Mesothelial cell of epicardium (in vitro differentiated cells): ENCODE measurements at regions not wholly inside any gene's neighbourhood (a gene's known extent, or its start where the extent isn't known, plus 50 kb on each side); places are given as distances from the start of the nearest gene placed in this dataset.

Experiments
- DNase-seq, 2 experiments: peaks; one replicate each; pipeline ENCODE4 v3.0.0; 2021; ENCODE audit warnings: low spot score in 2 of 2; ENCODE audit not compliant: unreplicated experiment in 2 of 2
- H3K27ac Mint-ChIP-seq: 2 replicates; pipeline ENCODE4 v1.8.0; 2021; ENCODE audit warnings: mixed read lengths
- H3K27me3 Mint-ChIP-seq: 2 replicates; pipeline ENCODE4 v1.8.0; 2021; ENCODE audit warnings: low read depth, mixed read lengths
- H3K36me3 Mint-ChIP-seq: 2 replicates; pipeline ENCODE4 v1.8.0; 2021; ENCODE audit warnings: mixed read lengths
- H3K4me1 Mint-ChIP-seq: 2 replicates; pipeline ENCODE4 v1.8.0; 2021; ENCODE audit warnings: mixed read lengths
- H3K4me3 Mint-ChIP-seq: 2 replicates; pipeline ENCODE4 v1.8.0; 2021; ENCODE audit warnings: mild to moderate bottlenecking, moderate library complexity, mixed read lengths
- H3K9me3 Mint-ChIP-seq: 2 replicates; pipeline ENCODE4 v1.8.0; 2021; ENCODE audit warnings: mixed read lengths
- TF ChIP-seq, protein P1 (sequence below): fragments of 200-600 bp; sonication (generic); IDR thresholded peaks from one replicate; pipeline ENCODE4 v1.5.0; 2021; ENCODE audit warnings: antibody characterized with exemption; ENCODE audit not compliant: unreplicated experiment

DNA sequence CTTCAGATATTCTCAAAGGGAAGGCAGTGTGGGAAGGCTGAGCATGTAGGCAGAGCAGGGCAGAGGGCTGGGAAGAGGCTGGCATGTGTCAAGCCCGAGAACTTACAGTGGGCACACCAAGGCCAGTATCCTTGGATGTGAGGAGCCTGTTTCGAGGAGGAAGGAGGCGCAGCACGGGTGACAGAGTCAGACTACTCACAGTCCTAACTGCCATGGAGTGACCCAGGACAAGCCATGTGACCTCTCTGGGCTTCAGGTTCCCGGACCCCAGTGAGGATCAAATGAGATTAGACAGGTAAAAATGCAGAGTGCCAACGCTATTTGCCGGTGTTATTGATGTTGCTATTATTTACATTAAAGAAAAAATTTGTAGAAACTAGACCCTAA, 65.3 kb downstream of the NSMCE3 start:
- Mint-ChIP-seq H3K4me1 (peaks cover 28% of the 10 kb centered on the region), H3K27ac (peak overlapping the region; percentile 14), H3K36me3 (peaks cover 3% of the 10 kb centered on the region), H3K4me3 (no peak overlapping the region), H3K9me3 (peaks cover 4% of the 10 kb centered on the region), H3K27me3 (no peaks in the 10 kb centered on the region)
- DNase-seq: no peak
- TF ChIP-seq, protein P1, sequence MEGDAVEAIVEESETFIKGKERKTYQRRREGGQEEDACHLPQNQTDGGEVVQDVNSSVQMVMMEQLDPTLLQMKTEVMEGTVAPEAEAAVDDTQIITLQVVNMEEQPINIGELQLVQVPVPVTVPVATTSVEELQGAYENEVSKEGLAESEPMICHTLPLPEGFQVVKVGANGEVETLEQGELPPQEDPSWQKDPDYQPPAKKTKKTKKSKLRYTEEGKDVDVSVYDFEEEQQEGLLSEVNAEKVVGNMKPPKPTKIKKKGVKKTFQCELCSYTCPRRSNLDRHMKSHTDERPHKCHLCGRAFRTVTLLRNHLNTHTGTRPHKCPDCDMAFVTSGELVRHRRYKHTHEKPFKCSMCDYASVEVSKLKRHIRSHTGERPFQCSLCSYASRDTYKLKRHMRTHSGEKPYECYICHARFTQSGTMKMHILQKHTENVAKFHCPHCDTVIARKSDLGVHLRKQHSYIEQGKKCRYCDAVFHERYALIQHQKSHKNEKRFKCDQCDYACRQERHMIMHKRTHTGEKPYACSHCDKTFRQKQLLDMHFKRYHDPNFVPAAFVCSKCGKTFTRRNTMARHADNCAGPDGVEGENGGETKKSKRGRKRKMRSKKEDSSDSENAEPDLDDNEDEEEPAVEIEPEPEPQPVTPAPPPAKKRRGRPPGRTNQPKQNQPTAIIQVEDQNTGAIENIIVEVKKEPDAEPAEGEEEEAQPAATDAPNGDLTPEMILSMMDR: no peak

DNA sequence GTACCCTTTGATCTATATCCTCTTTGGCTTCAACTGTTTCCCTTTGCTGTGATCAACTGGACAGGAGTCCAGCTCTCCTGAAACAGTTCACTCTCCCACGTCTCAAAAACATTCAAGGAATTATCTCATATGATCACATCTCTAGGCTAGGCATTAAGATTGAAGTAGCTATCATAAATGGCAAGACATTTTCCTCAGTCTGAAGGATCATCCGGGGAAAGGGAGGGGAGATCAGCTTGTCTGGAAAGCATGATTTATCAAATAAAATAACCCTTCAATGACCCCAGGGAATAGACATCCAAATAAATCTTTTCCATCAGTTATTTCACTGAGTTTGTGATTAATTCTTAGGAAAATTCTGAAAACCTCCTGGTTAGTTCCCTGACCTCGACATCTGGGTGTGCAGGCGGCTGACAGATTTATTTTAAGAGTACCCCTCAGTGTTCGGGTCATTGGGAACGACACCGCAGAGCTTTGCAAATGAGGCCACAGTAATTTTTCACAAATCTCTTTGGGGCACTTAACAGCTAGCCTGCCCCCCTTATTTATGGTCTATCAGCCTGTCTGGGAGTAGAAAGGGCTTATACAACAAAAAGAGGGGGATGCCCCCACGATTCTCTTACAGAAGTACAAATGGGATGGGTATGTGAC, 65.8 kb downstream of the NSMCE3 start:
- TF ChIP-seq, protein P1: no peak
- H3K27me3 Mint-ChIP-seq: no peaks in the 10 kb centered on the region
- peaks cover 26% of the 10 kb centered on the region for H3K4me1 Mint-ChIP-seq
- no peak overlapping the region for H3K4me3 Mint-ChIP-seq
- no peak for DNase-seq
- peaks cover 3% of the 10 kb centered on the region for H3K36me3 Mint-ChIP-seq
- peaks cover 4% of the 10 kb centered on the region for H3K9me3 Mint-ChIP-seq
- peak overlapping the region; percentile 14 for H3K27ac Mint-ChIP-seq

DNA sequence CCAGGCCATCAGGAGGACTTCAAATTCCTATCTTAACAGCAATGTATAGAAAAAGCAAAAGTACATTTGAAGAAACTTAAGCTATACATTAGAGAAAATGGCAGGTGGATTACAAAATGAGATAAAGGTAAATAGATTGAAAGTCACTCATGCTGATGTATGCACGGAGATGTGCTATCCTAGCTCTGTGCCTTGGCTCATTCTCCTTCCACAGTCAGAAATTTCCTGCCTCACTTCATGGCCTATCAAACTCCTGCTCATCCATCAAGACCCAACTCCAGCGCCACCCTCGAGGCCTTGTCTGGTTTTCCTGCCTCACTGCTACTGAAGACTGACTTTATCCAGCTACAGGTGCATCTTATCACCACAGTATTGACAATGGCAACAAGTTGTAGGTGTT, 72.9 kb downstream of the NSMCE3 start:
- H3K36me3 Mint-ChIP-seq: peaks cover 3% of the 10 kb centered on the region
- H3K4me1 Mint-ChIP-seq: peaks cover 24% of the 10 kb centered on the region
- DNase-seq: no peak
- TF ChIP-seq, protein P1: no peak
- H3K9me3 Mint-ChIP-seq: peaks cover 4% of the 10 kb centered on the region
- H3K4me3 Mint-ChIP-seq: no peak overlapping the region
- H3K27me3 Mint-ChIP-seq: no peaks in the 10 kb centered on the region
- H3K27ac Mint-ChIP-seq: peak overlapping the region; percentile 62

DNA sequence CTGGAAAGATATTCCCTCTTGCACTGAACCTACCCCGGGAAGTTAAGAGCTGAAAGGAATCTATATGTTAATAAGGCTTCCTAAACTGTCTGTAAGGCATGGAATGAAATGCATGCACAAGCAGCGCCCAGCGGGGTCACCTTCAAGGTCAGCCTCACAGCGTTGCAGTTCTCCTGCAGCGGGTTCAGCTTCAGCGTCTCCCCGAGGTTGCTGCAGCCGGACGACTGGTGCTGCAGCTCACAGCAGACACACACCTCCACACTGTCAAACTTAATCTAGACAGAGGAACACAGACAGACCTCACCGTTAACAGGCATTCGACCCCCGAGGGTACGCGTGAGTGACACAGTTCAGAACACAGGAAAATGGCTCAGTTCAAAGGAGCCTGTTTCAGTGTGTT, 73.3 kb downstream of the NSMCE3 start:
- Mint-ChIP-seq H3K36me3 (peaks cover 2% of the 10 kb centered on the region), H3K9me3 (peaks cover 2% of the 10 kb centered on the region), H3K4me3 (peak overlapping the region; percentile 3), H3K4me1 (peaks cover 24% of the 10 kb centered on the region), H3K27me3 (no peaks in the 10 kb centered on the region), H3K27ac (peak overlapping the region; percentile 62)
- TF ChIP-seq, protein P1: no peak
- no peak for DNase-seq

DNA sequence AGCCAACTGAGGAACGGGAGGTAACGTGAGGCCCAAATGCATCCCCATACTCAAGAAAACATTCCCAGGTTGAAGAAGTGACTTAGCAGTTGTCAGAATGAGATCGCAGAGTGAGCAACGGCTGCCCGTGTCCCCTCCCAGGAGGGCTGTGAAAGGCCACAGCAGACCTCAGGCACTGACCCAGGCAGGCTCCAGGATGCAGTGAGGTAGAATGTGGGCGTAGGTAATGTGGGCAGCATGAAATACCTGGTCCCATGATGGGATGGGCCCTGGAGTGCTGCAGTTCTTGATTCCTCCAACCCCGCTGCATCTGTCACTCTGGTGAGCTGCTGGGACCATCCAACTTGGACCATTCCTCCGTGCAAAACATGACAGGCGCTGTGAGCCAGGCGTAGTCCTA, 74.8 kb downstream of the NSMCE3 start:
- Mint-ChIP-seq H3K4me3 (no peak overlapping the region), H3K27me3 (no peaks in the 10 kb centered on the region), H3K27ac (no peak overlapping the region), H3K9me3 (no peaks in the 10 kb centered on the region), H3K4me1 (peaks cover 24% of the 10 kb centered on the region), H3K36me3 (peaks cover 1% of the 10 kb centered on the region)
- DNase-seq: no peak
- TF ChIP-seq, protein P1: no peak
